GM12801 (cell line): ENCODE measurements at regions not wholly inside any gene's neighbourhood (a gene's known extent, or its start where the extent isn't known, plus 50 kb on each side); places are given as distances from the start of the nearest gene placed in this dataset.

Experiments
- CTCF ChIP-seq: IDR thresholded peaks from one replicate; pipeline ENCODE4 v1.5.1; 2011; ENCODE audit warnings: control low read depth; ENCODE audit not compliant: insufficient read length; ENCODE audit errors: extremely low read depth

GRCh38 chr3:182739619-182740018 lies 53.7 kb upstream of the ATP11B start:
- no peak for TF ChIP-seq CTCF

GRCh38 chr3:182740710-182741109 lies 52.6 kb upstream of the ATP11B start:
- TF ChIP-seq CTCF: no peak

- no peak for TF ChIP-seq CTCF
Measured at GRCh38 chr3:182741214-182741613, 52.1 kb upstream of the ATP11B start.
